Activated naive CD4-positive, alpha-beta T cell treated with anti-CD3 and anti-CD28 coated beads, Interleukin-2, amount 50 U/mL, for 24 hours (primary cell): ENCODE measurements at regions not wholly inside any gene's neighbourhood (a gene's known extent, or its start where the extent isn't known, plus 50 kb on each side); places are given as distances from the start of the nearest gene placed in this dataset.
"Not testable (repeated sequence)": the region's sequence is repeated elsewhere in the genome, so short reads cannot be mapped to it uniquely, and the experiment has no call there.

Source experiments
- H3K27ac Mint-ChIP-seq: one replicate; pipeline ENCODE4 v1.8.0; 2021; ENCODE audit warnings: mild to moderate bottlenecking, mixed read lengths
- H3K27me3 Mint-ChIP-seq: one replicate; pipeline ENCODE4 v1.8.0; 2021; ENCODE audit warnings: mixed read lengths
- H3K36me3 Mint-ChIP-seq: one replicate; pipeline ENCODE4 v1.8.0; 2021; ENCODE audit warnings: mixed read lengths
- H3K4me1 Mint-ChIP-seq: one replicate; pipeline ENCODE4 v1.8.0; 2021; ENCODE audit warnings: mixed read lengths
- H3K4me3 Mint-ChIP-seq: one replicate; pipeline ENCODE4 v1.8.0; 2021; ENCODE audit warnings: mild to moderate bottlenecking, mixed read lengths
- H3K9me3 Mint-ChIP-seq: one replicate; pipeline ENCODE4 v1.8.0; 2021; ENCODE audit warnings: mixed read lengths

GRCh38 chr9:135279834-135280393 is 192.4 kb downstream of the OLFM1 start:
- no peaks in the 10 kb centered on the region for H3K4me1 Mint-ChIP-seq
- H3K27me3 Mint-ChIP-seq = peaks cover 4% of the 10 kb centered on the region
- no peak overlapping the region for H3K27ac Mint-ChIP-seq
- H3K4me3 Mint-ChIP-seq = no peak overlapping the region
- H3K9me3 Mint-ChIP-seq = no peaks in the 10 kb centered on the region
- H3K36me3 Mint-ChIP-seq = no peaks in the 10 kb centered on the region

- Mint-ChIP-seq H3K4me3 (no peak overlapping the region), H3K4me1 (no peaks in the 10 kb centered on the region), H3K9me3 (no peaks in the 10 kb centered on the region), H3K27ac (no peak overlapping the region), H3K36me3 (no peaks in the 10 kb centered on the region), H3K27me3 (peaks cover 4% of the 10 kb centered on the region)
Measured at GRCh38 chr9:135280666-135281065, 193.2 kb downstream of the OLFM1 start.

GRCh38 chr9:135281151-135281550 is 193.7 kb downstream of the OLFM1 start:
- Mint-ChIP-seq H3K27me3 (peaks cover 2% of the 10 kb centered on the region), H3K9me3 (no peaks in the 10 kb centered on the region), H3K4me1 (no peaks in the 10 kb centered on the region), H3K4me3 (no peak overlapping the region), H3K36me3 (no peaks in the 10 kb centered on the region), H3K27ac (no peak overlapping the region)

- Mint-ChIP-seq H3K9me3 (no peaks in the 10 kb centered on the region), H3K4me3 (no peak overlapping the region), H3K36me3 (no peaks in the 10 kb centered on the region), H3K27me3 (peaks cover 1% of the 10 kb centered on the region), H3K27ac (no peak overlapping the region), H3K4me1 (no peaks in the 10 kb centered on the region)
Measured at GRCh38 chr9:135281791-135282737, 194.6 kb downstream of the OLFM1 start.

GRCh38 chr9:135282808-135283207 is 195.3 kb downstream of the OLFM1 start:
- no peaks in the 10 kb centered on the region for H3K9me3 Mint-ChIP-seq
- H3K4me1 Mint-ChIP-seq = no peaks in the 10 kb centered on the region
- H3K4me3 Mint-ChIP-seq = no peak overlapping the region
- H3K27me3 Mint-ChIP-seq = peaks cover 1% of the 10 kb centered on the region
- H3K36me3 Mint-ChIP-seq = no peaks in the 10 kb centered on the region
- H3K27ac Mint-ChIP-seq = no peak overlapping the region

GRCh38 chr9:135283671-135284070 is 195.9 kb upstream of the PPP1R26 start:
- Mint-ChIP-seq H3K27me3 (peaks cover 1% of the 10 kb centered on the region), H3K9me3 (no peaks in the 10 kb centered on the region), H3K27ac (no peak overlapping the region), H3K4me3 (no peak overlapping the region), H3K36me3 (no peaks in the 10 kb centered on the region), H3K4me1 (no peaks in the 10 kb centered on the region)

- Mint-ChIP-seq H3K4me1 (no peaks in the 10 kb centered on the region), H3K27me3 (peaks cover 1% of the 10 kb centered on the region), H3K4me3 (no peak overlapping the region), H3K9me3 (no peaks in the 10 kb centered on the region), H3K27ac (no peak overlapping the region), H3K36me3 (no peaks in the 10 kb centered on the region)
Measured at GRCh38 chr9:135284386-135285134, 195.0 kb upstream of the PPP1R26 start.

- not testable (repeated sequence) for H3K27ac Mint-ChIP-seq, H3K36me3 Mint-ChIP-seq, H3K9me3 Mint-ChIP-seq, H3K27me3 Mint-ChIP-seq, H3K4me3 Mint-ChIP-seq, H3K4me1 Mint-ChIP-seq
Measured at GRCh38 chr9:135286187-135286925, 193.2 kb upstream of the PPP1R26 start.

GRCh38 chr9:135286961-135287360 is 192.6 kb upstream of the PPP1R26 start:
- Mint-ChIP-seq H3K36me3 (no peaks in the 10 kb centered on the region), H3K9me3 (no peaks in the 10 kb centered on the region), H3K27ac (no peak overlapping the region), H3K4me1 (no peaks in the 10 kb centered on the region), H3K27me3 (peaks cover 3% of the 10 kb centered on the region), H3K4me3 (no peak overlapping the region)

- Mint-ChIP-seq H3K4me1 (no peaks in the 10 kb centered on the region), H3K36me3 (no peaks in the 10 kb centered on the region), H3K9me3 (no peaks in the 10 kb centered on the region), H3K27me3 (peaks cover 3% of the 10 kb centered on the region), H3K27ac (no peak overlapping the region), H3K4me3 (no peak overlapping the region)
Measured at GRCh38 chr9:135287627-135288026, 192.0 kb upstream of the PPP1R26 start.

GRCh38 chr9:135288054-135288453 is 191.5 kb upstream of the PPP1R26 start:
- Mint-ChIP-seq H3K4me1 (no peaks in the 10 kb centered on the region), H3K27ac (no peak overlapping the region), H3K36me3 (no peaks in the 10 kb centered on the region), H3K27me3 (peaks cover 3% of the 10 kb centered on the region), H3K4me3 (no peak overlapping the region), H3K9me3 (no peaks in the 10 kb centered on the region)

GRCh38 chr9:135289081-135289491 is 190.5 kb upstream of the PPP1R26 start:
- no peak overlapping the region for H3K4me3 Mint-ChIP-seq
- no peaks in the 10 kb centered on the region for H3K36me3 Mint-ChIP-seq
- no peaks in the 10 kb centered on the region for H3K9me3 Mint-ChIP-seq
- peaks cover 3% of the 10 kb centered on the region for H3K27me3 Mint-ChIP-seq
- no peak overlapping the region for H3K27ac Mint-ChIP-seq
- no peaks in the 10 kb centered on the region for H3K4me1 Mint-ChIP-seq

GRCh38 chr9:135290086-135290485 is 189.5 kb upstream of the PPP1R26 start:
- H3K9me3 Mint-ChIP-seq = no peaks in the 10 kb centered on the region
- H3K36me3 Mint-ChIP-seq = no peaks in the 10 kb centered on the region
- no peak overlapping the region for H3K4me3 Mint-ChIP-seq
- H3K27me3 Mint-ChIP-seq = peaks cover 3% of the 10 kb centered on the region
- no peak overlapping the region for H3K27ac Mint-ChIP-seq
- no peaks in the 10 kb centered on the region for H3K4me1 Mint-ChIP-seq

GRCh38 chr9:135290566-135290965 is 189.0 kb upstream of the PPP1R26 start:
- Mint-ChIP-seq H3K4me3 (no peak overlapping the region), H3K36me3 (no peaks in the 10 kb centered on the region), H3K27ac (no peak overlapping the region), H3K27me3 (peaks cover 3% of the 10 kb centered on the region), H3K4me1 (no peaks in the 10 kb centered on the region), H3K9me3 (no peaks in the 10 kb centered on the region)

GRCh38 chr9:135291165-135291564 is 188.4 kb upstream of the PPP1R26 start:
- Mint-ChIP-seq H3K27ac (no peak overlapping the region), H3K4me1 (no peaks in the 10 kb centered on the region)

More at GRCh38 chr9:135291165-135291564, 188.4 kb upstream of the PPP1R26 start:
- Mint-ChIP-seq H3K4me3 (no peak overlapping the region), H3K36me3 (no peaks in the 10 kb centered on the region), H3K9me3 (no peaks in the 10 kb centered on the region), H3K27me3 (peaks cover 3% of the 10 kb centered on the region)
